ENCODE measurements at regions not wholly inside any gene's neighbourhood (a gene's known extent, or its start where the extent isn't known, plus 50 kb on each side); places are given as distances from the start of the nearest gene placed in this dataset.

DNA sequence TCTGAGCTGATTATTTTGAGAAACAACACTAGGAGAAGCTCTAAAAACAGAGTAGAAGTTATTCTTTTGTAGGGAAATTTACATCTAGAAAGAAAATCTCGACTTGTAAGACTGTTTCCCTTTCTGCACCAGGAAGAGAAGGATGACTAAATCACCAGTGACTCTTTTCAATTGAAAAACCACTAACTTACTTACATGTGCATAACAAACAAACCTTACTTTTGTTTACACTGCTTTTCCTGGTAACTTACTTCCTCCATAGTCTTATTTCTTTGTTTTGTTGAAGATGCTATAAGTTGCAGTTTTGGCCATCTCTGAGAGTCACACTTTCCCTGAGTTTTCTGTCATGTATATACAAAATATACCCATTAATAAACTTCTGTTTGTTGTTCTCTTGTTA, 293.6 kb upstream of the FAT4 start:
- TF ChIP-seq EP300 (IDR thresholded peaks at IDR 0.05) (no peak), POLR2A (IDR thresholded peaks at IDR 0.05) (no peak)
- TF ChIP-seq, protein P1, sequence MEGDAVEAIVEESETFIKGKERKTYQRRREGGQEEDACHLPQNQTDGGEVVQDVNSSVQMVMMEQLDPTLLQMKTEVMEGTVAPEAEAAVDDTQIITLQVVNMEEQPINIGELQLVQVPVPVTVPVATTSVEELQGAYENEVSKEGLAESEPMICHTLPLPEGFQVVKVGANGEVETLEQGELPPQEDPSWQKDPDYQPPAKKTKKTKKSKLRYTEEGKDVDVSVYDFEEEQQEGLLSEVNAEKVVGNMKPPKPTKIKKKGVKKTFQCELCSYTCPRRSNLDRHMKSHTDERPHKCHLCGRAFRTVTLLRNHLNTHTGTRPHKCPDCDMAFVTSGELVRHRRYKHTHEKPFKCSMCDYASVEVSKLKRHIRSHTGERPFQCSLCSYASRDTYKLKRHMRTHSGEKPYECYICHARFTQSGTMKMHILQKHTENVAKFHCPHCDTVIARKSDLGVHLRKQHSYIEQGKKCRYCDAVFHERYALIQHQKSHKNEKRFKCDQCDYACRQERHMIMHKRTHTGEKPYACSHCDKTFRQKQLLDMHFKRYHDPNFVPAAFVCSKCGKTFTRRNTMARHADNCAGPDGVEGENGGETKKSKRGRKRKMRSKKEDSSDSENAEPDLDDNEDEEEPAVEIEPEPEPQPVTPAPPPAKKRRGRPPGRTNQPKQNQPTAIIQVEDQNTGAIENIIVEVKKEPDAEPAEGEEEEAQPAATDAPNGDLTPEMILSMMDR (IDR thresholded peaks at IDR 0.05): no peak
